GM13976 (cell line): ENCODE measurements at regions not wholly inside any gene's neighbourhood (a gene's known extent, or its start where the extent isn't known, plus 50 kb on each side); places are given as distances from the start of the nearest gene placed in this dataset.

Experiments used
- DNase-seq: peaks from one replicate; pipeline ENCODE4 v3.0.0; 2012; ENCODE audit warnings: low spot score
- in situ Hi-C: fragments of 300-500 bp; cut with MboI; formaldehyde crosslinking; loops from one replicate; pipeline ENCODE4 v1.12.0; 2022; ENCODE audit warnings: low sequenced_read_pairs, mixed read lengths, inconsistent platforms; ENCODE audit not compliant: unreplicated experiment
- TF ChIP-seq, protein P1 (sequence below): IDR thresholded peaks from 2 replicates; pipeline ENCODE4 v1.5.1; 2012; ENCODE audit warnings: borderline replicate concordance, mild to moderate bottlenecking; ENCODE audit not compliant: insufficient read depth; ENCODE audit errors: extremely low read depth, missing control alignments, control extremely low read depth

DNA sequence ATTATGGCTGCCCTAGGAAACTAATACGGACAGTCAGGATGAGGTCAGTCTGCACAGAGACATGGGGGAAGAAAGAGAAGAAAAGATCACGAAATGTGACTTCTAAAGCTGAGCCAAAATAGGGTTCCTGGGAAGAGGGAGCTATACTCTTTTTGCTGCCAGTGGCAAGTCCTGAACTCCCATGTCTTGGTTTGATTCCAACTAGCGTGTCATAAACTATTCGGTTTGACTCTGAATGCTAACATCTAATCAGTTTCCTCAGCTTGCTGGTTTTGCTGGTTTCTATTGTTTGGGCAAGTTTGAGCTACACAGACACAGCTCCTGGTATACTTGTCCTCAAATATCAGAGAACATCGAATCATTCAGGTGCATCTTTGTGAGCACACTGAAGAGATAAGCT, 80.5 kb upstream of the CYP1B1 start:
- DNase-seq: no peak
- in situ Hi-C loops: no loop called here
- TF ChIP-seq, protein P1, sequence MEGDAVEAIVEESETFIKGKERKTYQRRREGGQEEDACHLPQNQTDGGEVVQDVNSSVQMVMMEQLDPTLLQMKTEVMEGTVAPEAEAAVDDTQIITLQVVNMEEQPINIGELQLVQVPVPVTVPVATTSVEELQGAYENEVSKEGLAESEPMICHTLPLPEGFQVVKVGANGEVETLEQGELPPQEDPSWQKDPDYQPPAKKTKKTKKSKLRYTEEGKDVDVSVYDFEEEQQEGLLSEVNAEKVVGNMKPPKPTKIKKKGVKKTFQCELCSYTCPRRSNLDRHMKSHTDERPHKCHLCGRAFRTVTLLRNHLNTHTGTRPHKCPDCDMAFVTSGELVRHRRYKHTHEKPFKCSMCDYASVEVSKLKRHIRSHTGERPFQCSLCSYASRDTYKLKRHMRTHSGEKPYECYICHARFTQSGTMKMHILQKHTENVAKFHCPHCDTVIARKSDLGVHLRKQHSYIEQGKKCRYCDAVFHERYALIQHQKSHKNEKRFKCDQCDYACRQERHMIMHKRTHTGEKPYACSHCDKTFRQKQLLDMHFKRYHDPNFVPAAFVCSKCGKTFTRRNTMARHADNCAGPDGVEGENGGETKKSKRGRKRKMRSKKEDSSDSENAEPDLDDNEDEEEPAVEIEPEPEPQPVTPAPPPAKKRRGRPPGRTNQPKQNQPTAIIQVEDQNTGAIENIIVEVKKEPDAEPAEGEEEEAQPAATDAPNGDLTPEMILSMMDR: no peak

DNA sequence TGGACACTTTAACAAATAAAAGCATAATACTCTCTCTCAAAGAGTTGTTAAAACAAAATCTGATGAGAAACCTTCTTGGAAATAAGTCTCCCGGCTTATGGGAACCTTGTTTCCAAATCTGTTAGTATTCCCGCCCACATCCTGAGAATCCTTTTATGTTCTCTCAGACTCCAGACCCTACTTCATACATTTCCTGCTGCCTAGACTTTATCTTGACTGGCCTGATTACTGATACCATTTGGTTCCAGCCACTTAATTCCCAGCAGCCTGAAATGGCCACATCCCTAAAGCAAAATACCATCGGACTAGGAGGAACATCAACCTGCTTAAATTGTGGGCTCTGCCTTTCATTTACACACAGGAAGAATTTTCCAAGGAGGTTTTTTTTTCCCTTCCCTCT, 79.1 kb upstream of the CYP1B1 start:
- TF ChIP-seq, protein P1: no peak
- in situ Hi-C loops: no loop called here
- no peak for DNase-seq

DNA sequence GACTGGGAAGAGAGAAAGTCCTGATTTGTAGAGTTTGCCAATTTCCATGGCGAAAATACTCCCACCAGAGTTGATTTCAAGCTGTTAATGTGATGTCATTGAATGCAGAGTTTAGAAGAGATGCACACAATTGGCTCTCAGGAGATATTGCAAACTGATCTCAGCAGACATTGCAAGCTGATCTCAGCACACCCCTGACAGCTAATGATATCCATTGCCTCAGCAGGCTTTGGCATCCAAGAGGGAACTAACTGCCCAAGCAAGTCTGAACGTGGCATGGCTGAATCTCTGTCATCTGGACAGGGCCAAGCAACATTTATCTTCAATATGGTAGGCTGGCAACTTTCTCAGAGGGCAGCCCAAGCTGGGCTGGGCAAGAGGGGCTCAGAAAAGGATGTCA, 78.4 kb upstream of the CYP1B1 start:
- in situ Hi-C loops: no loop called here
- TF ChIP-seq, protein P1: no peak
- no peak for DNase-seq

DNA sequence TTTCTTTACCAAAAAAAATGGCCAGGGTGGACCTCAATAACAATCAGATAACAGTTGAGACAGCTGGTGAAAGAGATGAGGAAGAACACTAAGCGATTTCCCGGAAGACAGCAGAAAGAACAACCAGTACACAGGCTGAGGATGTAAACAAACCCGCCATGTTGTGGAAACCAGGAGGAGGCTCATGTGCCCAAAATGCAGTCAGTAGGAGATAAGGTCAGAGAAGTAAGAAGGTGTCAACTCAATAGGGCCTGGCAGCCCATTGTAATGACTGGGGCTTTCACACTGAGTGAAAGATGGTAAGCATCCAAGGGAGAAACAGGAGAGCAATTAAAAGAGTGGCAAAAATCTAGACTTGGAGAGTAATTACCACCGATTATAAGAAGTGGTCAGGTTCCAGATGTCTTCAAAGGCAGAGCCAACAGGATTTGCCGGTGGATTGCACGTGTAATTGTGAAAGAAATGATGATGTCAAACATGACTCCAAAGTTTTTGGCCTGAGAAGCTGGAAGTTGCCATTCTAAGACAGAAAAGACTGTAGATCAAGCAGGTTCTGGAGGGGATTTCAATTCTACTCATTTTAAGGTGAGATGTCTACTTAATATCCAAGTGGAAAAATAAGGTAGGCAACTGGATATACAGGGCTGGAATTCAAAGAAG, 77.7 kb upstream of the CYP1B1 start:
- no peak for DNase-seq
- in situ Hi-C loops: no loop called here
- TF ChIP-seq, protein P1: no peak

DNA sequence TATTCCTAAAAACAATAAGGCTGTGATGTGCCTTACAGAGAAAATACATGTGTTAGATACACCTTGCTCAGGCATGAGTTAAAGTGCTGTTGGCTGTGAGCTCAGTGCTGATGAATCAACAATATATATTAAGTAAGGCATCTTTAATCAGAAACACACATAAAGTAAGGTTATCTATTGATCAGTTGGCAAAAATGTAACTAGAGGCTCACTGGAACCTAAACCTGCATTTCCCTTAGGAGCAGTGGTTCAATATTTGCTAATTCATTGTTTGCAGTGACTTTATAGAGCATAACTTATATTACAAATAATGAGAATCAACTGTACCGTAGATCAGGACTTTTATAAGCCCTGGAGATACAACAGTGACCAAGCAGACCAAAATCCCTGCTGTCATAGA, 77.0 kb upstream of the CYP1B1 start:
- DNase-seq: no peak
- in situ Hi-C loops: no loop called here
- TF ChIP-seq, protein P1: no peak

DNA sequence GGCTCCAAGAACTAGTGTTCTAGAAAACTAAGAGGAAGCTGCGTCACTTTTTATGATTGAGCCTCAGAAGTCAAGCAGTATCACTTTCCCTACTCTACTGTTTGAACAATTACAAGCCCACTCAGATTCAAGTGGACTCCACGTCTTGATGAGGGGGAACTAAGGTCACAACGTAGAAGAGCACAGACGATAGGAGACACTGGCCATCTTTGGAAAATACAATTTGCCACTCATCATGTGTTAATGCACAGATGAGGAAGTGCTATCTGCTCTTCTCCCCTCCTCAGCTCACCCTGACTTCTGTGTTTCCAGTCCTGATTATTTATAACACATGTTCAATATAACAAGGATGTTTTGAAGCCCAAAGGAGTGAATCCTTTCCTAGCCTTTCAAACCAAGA, 76.1 kb upstream of the CYP1B1 start:
- in situ Hi-C loops: no loop called here
- TF ChIP-seq, protein P1: no peak
- DNase-seq: no peak
